ENCODE measurements at regions not wholly inside any gene's neighbourhood (a gene's known extent, or its start where the extent isn't known, plus 50 kb on each side); places are given as distances from the start of the nearest gene placed in this dataset.

- DNase-seq (ENCODE audit: low spot score), result no peak
Measured at GRCh38 chr3:24937228-24937627, 442.6 kb upstream of the THRB start.

DNA sequence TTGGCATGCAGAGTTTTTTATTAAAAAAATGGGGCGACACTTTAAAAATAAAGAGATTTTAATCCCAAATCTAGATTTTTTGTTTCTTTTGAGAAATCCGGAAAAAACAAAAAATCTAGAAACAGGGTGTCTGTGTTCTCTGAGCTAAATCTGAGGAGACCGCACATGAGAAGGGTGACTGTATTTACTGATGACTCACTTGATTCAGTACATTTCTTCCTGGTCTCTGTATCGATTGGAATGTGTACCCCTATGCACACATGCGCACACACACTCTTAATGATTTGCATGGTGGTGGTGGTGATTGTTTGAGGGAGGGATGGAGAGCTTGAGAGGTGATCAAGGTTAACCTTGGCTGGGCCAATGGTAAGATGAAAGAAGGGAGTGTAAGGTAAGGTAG lies 443.1 kb upstream of the THRB start:
- DNase-seq (ENCODE audit: low spot score), result no peak

- no peak for DNase-seq (ENCODE audit: low spot score)
Measured at GRCh38 chr3:24943961-24944360, 449.3 kb upstream of the THRB start.

DNA sequence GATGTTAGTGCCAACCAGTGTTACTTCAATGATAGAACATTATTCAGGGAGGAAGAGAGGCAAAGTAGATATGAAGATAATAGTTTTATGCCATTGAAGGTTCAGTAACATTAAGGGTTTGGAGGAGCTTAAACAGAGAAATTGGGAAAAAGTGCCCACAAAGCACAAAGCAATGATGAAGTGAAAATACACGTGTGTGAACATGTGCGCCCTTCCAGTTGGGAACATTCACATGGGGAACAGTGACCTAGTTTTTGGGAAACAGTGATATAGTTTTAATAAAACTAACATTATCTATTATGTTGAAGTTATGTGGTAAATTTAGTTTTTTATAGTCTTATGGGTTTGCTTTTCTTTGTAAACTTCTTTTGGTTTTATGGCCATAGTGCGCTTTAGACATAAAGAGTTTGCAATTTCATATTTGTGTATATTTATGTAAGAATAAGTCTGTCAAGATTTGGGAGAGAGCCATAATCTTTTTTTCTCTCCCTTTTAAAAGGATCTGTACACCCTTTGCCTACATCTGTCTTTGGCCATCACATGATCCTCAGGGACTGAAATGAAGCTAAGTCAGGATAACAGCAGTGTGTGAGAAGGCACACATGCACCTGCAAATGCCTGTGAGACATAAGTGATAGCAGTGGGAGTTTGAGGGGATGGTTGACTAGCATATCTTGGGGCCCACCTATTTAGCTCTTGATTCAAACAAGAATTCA lies 450.3 kb upstream of the THRB start:
- DNase-seq (ENCODE audit: low spot score), result no peak

- DNase-seq (ENCODE audit: low spot score), result no peak
Measured at GRCh38 chr3:24945563-24945962, 450.9 kb upstream of the THRB start.

DNA sequence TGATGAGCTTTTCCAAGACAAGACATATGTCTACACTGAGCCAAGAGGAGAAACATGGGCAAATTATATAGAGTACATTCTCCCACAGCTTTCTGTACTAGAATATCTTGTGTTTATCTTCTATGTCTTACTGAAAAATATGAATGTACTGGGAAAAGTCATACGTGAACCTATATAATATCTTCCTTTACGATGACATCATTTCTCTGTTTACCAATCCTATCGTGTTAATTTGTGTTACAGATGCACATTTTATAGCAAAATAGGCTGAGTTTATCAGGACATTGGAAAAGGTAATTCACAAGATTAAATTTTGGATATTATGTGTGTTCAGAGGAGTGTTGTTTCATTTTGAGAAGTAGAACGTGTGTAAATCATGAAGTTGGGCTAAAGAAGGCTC lies 452.5 kb upstream of the THRB start:
- no peak for DNase-seq (ENCODE audit: low spot score)

GRCh38 chr3:24951180-24951579 lies 456.5 kb upstream of the THRB start:
- DNase-seq (ENCODE audit: low spot score), result no peak

GRCh38 chr3:24952388-24952787 lies 457.7 kb upstream of the THRB start:
- DNase-seq (ENCODE audit: low spot score), result no peak

- no peak for DNase-seq (ENCODE audit: low spot score)
Measured at GRCh38 chr3:24953060-24953771, 458.6 kb upstream of the THRB start.

DNA sequence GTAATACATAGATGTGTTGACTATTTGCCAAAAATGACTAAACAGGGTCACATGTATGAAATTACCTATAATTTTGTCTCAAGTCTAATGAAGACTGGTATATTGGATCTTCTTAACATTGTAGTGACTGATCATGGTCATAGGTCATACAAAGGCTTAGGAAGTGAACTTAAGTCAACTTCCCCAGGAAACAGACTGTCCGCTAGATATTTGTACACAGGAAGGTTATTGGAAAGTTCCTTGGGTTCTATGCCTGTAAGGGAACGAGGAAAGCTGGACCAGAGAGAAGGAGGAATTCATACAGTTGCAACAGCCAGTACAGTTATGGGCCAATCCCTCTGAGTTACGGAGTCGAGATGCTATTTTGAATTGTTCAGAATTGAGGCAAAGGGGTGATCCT lies 462.0 kb upstream of the THRB start:
- no peak for DNase-seq (ENCODE audit: low spot score)

DNA sequence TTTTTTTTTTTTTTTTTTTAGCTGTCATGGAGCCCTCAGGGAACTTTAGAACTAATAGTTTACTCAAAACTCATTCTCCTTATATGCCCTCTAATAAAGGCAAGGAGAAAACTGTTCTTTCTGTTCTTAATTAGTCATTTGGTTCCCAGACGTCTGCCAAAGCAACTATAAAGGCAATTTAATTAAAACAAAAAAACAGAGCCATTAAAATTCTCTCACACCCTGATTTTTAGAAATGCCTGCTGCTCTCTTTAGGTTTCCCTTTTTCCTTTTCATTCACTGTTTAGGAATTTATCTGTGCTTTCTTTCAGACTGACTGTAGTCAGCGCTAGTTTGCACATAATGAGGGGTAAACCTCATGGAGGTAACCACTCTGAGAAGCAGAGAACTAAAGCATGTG lies 463.6 kb upstream of the THRB start:
- no peak for DNase-seq (ENCODE audit: low spot score)

DNA sequence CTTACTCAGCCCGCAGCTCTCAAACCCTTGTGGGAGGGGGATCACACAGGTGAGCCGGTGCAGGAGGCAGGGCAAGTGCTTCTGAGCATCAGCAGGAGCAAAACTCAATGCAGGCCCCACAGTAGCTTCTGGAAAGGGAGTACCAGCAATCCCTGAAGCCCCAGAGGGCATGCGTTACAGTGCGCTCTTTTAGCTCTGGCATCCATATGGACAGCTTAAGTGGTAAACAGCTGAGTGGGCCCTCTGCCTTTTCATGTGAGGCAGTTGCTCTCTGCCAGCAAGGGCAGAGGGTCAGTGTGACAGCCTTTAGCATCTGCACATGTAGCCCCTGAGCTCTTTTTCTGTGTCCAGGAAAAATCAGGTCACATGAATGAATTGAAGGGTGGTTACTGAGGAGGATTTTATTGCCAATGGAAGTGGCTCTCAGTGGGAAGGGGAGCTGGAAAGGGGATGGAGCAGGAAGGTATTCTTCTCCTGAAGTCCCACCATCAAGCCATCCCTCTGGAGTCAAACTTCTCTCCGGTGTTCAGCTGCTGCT lies 464.3 kb upstream of the THRB start:
- no peak for DNase-seq (ENCODE audit: low spot score)

- peak; percentile 31 for DNase-seq (ENCODE audit: low spot score)
Measured at GRCh38 chr3:24963762-24964625, 464.1 kb upstream of the RARB start.

- no peak for DNase-seq (ENCODE audit: low spot score)
Measured at GRCh38 chr3:24965706-24966385, 462.2 kb upstream of the RARB start.

DNA sequence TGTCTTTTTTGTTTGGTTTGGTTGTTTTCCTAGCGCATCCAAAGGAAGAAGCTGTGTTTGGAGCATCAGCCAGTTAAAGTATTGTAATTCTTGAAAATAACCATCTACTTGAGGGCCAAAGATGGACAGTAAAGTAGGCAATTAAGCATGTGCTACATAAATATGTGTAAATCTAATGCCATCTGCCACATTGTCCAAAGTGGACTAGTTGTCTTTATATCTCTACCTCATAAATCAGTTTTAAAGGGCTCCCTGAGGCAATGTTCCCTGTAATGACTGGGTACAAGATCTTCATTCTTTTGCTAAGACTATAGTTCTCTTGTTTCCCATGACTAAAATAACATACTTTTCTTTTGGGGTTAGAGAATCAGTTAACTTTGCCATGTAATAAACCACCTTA lies 460.0 kb upstream of the RARB start:
- no peak for DNase-seq (ENCODE audit: low spot score)

DNA sequence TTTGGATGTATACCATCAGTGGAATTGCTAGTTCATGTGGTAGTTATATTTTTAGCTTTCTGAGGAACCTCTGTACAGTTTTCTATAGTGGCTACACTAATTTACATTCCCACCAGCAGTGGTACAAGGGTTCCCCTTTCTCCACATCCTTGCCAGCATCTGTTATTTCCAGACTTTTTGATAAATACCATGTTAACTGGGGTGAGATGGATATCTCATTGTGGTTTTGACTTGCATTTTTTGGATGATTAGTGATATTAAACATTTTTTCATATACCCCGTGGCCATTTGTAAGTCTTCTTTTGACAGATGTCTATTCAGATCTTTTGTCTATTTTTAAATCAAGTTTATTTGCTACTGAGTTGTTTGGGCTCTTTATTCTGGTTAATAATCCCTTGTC lies 455.6 kb upstream of the RARB start:
- no peak for DNase-seq (ENCODE audit: low spot score)

DNA sequence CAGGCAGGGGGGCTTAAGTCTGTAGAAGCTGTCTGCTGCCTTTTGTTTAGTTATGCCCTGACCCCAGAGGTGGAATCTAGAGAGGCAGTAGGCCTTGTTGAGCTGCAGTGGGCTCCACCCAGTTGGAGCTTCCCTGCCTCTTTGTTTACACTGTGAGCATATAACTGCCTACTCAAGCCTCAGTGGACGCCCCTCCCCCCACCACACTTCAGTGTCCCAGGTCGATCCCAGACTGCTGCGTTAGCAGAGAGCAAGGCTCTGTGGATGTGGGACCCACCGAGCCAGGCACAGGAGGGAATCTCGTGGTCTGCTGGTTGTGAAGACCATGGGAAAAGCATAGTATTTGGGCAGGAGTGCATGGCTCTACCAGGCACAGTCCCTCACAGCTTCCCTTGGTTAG lies 446.8 kb upstream of the RARB start:
- no peak for DNase-seq (ENCODE audit: low spot score)

GRCh38 chr3:24981924-24982323 lies 446.1 kb upstream of the RARB start:
- DNase-seq (ENCODE audit: low spot score), result no peak

DNA sequence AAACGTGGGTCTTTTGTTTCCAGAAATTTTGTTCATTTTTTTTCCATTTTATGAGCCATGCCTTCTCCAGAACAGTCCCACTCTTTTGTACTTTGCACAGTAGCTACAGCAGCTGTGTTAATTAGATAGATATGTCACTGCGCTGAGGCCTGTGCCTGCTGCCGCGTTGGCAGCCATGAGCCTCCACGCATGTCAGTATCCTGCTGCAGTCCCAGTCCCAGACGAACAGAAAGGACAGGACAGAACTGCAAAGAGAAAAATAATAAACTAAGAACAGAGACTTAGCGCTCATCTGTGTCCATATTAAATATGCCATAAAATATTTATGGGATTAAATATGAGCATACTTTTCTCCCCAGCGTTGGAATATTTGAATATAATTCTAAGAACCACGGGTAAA lies 442.4 kb upstream of the RARB start:
- no peak for DNase-seq (ENCODE audit: low spot score)

GRCh38 chr3:24986612-24987011 lies 441.5 kb upstream of the RARB start:
- DNase-seq (ENCODE audit: low spot score), result no peak

GRCh38 chr3:24999357-24999756 lies 428.7 kb upstream of the RARB start:
- DNase-seq (ENCODE audit: low spot score), result no peak

DNA sequence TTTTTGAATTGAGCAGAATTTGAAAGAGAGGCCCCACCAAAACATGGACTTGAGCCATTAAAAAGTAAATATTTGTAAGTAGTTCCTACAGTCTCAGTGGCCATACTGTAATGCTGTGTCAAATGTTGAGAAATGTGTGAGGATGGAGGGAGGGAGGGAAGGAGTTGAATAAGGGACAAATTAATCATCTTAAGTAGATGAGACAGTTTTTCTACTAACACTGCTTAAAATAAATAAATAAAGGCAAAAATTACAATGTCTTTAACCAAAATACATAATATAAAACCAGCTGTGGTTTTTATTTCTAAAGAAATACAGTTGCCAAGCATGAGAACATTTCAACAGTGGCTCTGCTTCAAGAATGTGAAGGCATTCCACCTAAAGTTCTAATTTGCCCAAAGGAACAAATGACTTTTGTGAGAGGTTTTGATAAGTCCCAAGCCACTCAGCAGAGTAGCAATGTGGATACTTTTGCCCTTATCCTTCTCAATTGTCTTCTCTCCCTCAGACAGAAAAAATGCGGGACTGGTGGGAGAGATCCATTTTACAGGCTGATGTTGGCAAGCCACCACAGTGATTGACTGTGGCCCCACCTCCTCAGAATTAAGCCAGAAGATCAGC lies 427.0 kb upstream of the RARB start:
- no peak for DNase-seq (ENCODE audit: low spot score)

All from NAMALWA (cell line).